ENCODE measurements at regions not wholly inside any gene's neighbourhood (a gene's known extent, or its start where the extent isn't known, plus 50 kb on each side); places are given as distances from the start of the nearest gene placed in this dataset.

- Histone ChIP-seq H3K27me3 (no peaks in the 10 kb centered on the region), H3K4me3 (no peak overlapping the region), H3K9me3 (no peaks in the 10 kb centered on the region), H3K4me1 (no peaks in the 10 kb centered on the region), H3K36me3 (no peaks in the 10 kb centered on the region), H3K27ac (no peak overlapping the region)
- TF ChIP-seq CTCF (IDR thresholded peaks at IDR 0.05): no peak
- DNase-seq (ENCODE audit: low spot score in 2 of 2): no peak
- intact Hi-C loops (cut with DNase I): no loop called here
Measured at GRCh38 chr19:30171138-30171635, 201.0 kb upstream of the ZNF536 start.

DNA sequence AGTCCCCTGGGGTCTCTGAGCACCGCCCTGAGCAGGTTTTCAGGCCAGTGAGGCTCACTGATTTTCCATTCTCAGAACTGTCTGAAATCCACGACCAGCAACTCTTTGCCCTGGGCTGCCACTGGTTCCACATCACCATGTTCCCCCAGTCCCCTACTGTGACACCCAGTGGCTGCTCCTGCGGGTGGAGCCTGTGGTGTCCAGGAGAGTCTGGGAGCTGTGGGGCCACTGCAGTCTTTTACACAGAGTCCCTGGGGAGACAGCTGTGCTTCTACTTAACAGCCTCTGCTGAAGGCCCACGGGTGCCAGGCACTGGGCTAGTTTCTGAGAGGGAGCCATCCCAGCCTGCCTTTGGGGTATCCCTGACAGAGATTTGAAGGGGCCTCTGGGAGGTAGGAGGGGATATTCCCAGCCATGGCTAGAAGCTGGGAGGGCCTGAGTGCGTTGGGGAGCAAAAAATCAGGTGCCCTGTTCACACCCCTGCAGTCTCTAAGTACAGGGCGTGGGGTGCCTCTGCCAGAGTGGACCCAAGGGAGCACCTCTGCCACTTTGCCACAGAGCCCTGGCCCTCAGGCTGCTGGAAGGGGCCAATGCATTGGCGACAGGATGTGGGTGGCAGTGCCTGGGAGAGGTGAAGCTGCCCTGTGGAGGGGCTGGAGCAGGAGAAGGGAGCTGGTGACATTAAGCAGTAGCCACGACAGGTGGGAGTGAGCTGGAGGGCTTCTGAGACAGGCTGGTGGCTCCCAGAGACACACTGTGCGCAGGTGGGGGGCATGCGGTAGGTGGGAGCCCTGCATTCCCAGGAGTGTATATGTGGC, 200.2 kb upstream of the ZNF536 start:
- no peak for DNase-seq (ENCODE audit: low spot score in 2 of 2)
- no peak for TF ChIP-seq CTCF (IDR thresholded peaks at IDR 0.05)
- Histone ChIP-seq H3K9me3 (no peaks in the 10 kb centered on the region), H3K27ac (no peak overlapping the region), H3K4me3 (no peak overlapping the region), H3K4me1 (no peaks in the 10 kb centered on the region), H3K27me3 (no peaks in the 10 kb centered on the region), H3K36me3 (no peaks in the 10 kb centered on the region)
- intact Hi-C loops (cut with DNase I): no loop called here

DNA sequence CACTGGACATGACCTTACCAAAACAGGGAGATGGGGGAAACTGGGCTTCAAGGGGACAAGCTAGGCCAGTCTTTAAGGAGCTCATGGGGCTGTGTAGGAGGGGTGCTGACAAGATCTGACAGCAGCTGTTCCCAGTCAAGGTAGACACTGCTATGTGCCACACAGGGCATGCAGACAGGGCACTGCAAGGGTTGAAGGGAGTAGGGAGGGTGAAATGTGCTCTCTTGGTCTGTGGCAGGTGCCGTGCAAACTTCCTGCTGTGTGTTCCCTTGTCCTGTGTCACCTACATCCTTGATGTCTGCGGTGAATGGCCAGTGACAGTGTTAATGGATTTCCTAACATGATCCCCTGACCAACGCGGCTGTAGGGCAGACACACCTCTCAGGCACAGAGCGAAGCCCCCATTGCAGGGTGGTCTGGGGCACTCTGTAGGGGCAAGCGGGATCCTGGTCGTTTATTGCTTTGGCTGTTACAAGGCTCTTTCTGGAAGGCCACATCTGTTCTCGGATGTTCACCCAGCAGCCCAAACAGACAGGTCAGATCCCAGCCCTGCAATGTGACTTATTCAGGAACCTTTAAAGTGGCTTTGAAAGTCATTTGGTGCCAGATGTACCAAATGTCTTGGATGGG, 199.5 kb upstream of the ZNF536 start:
- H3K4me3 ChIP-seq: no peak overlapping the region
- no peaks in the 10 kb centered on the region for H3K9me3 ChIP-seq
- H3K36me3 ChIP-seq: no peaks in the 10 kb centered on the region
- H3K4me1 ChIP-seq: no peaks in the 10 kb centered on the region
- intact Hi-C loops (cut with DNase I): no loop called here
- H3K27ac ChIP-seq: no peak overlapping the region
- no peak for TF ChIP-seq CTCF (IDR thresholded peaks at IDR 0.05)
- H3K27me3 ChIP-seq: no peaks in the 10 kb centered on the region
- no peak for DNase-seq (ENCODE audit: low spot score in 2 of 2)

DNA sequence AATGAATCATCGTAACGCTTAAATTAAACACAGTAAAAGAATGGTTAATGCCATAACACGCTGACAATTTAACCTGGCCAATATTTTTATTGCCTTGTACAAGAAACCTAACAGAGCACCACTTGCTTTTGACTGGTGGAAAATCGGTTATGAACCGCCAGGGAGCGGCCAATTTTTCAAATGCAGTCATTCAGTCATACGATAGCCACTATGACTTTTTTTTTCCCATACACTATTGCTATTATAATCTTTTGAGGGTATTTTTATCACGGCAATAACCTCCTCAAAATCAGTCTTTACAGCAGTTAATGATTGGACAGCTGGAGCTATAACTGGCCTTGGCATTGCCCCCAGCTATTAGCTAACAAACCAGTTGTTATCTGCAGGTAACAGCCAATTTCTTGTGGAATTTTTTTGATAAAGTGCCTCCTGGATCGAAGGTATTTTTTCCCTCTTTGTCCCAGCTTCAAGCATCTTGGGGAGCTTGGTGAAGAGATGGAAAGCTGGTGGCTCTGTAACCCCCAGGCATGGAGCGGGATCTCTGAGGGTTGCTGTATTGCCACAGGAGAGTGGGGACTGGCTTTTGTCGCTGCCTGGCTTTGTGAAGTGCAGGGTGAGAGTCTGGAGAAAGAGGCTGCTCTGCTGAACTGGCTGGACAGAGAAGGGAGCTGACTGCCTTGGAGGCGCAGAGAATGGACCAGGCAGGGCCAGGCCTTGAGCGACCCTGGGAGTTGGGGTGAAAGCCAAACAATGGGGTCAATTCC, 198.4 kb upstream of the ZNF536 start:
- no peak for TF ChIP-seq CTCF (IDR thresholded peaks at IDR 0.05)
- no peak overlapping the region for H3K27ac ChIP-seq
- H3K4me3 ChIP-seq: no peak overlapping the region
- intact Hi-C loops (cut with DNase I): no loop called here
- H3K4me1 ChIP-seq: no peaks in the 10 kb centered on the region
- DNase-seq (ENCODE audit: low spot score in 2 of 2): no peak
- no peaks in the 10 kb centered on the region for H3K36me3 ChIP-seq
- H3K9me3 ChIP-seq: no peaks in the 10 kb centered on the region
- no peaks in the 10 kb centered on the region for H3K27me3 ChIP-seq

DNA sequence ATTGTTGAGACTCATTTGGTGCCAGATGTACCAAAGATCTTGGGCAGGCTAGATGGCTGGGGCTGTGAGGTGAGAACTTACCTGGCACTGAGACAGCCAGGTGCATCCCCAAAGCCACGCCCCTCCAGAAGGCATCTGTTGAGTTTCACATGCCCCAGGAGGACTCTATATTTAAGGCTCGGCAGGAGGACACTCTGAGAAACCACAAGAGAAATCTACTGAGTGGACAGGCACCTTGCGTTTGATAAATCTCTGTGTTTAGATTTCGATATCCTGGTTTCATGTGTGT, 197.9 kb upstream of the ZNF536 start:
- Histone ChIP-seq H3K4me3 (no peak overlapping the region), H3K4me1 (no peaks in the 10 kb centered on the region), H3K9me3 (no peaks in the 10 kb centered on the region), H3K27ac (no peak overlapping the region), H3K27me3 (no peaks in the 10 kb centered on the region), H3K36me3 (no peaks in the 10 kb centered on the region)
- intact Hi-C loops (cut with DNase I): no loop called here
- DNase-seq (ENCODE audit: low spot score in 2 of 2): no peak
- TF ChIP-seq CTCF (IDR thresholded peaks at IDR 0.05): no peak
